SK-N-SH treated with all-trans-retinoic acid at 6 μM for 48 hours (cell line): ENCODE measurements at regions not wholly inside any gene's neighbourhood (a gene's known extent, or its start where the extent isn't known, plus 50 kb on each side); places are given as distances from the start of the nearest gene placed in this dataset.

ENCODE experiments used
- ATAC-seq: fragments of 200-7000 bp; cut with Tn5 transposase; 3 replicates; pipeline ENCODE4 v1.9.1; 2020; ENCODE audit warnings: mild to moderate bottlenecking, moderate library complexity
- CSDC2 ChIP-seq: fragments of 250-450 bp; sonication (Bioruptor Pico); IDR thresholded peaks from 2 replicates; pipeline ENCODE4 v1.5.0; 2020; ENCODE audit warnings: mild to moderate bottlenecking, moderate library complexity
- ESRRG ChIP-seq: fragments of 250-450 bp; sonication (Bioruptor Pico); IDR thresholded peaks from 2 replicates; pipeline ENCODE4 v1.6.1; 2021; ENCODE audit warnings: mild to moderate bottlenecking
- ISL1 ChIP-seq: fragments of 250-450 bp; sonication (Bioruptor Pico); IDR thresholded peaks from 2 replicates; pipeline ENCODE4 v2.1.2; 2022; ENCODE audit warnings: mild to moderate bottlenecking, moderate library complexity
- OSR1 ChIP-seq: fragments of 250-450 bp; sonication (Bioruptor Pico); IDR thresholded peaks from 2 replicates; pipeline ENCODE4 v1.8.0; 2022; ENCODE audit warnings: moderate library complexity, mild to moderate bottlenecking, inconsistent platforms
- PPARA ChIP-seq: fragments of 250-450 bp; sonication (Bioruptor Pico); IDR thresholded peaks from 2 replicates; pipeline ENCODE4 v1.5.0; 2020; ENCODE audit warnings: mild to moderate bottlenecking, borderline replicate concordance
- RARB ChIP-seq: fragments of 250-450 bp; sonication (Bioruptor Pico); IDR thresholded peaks from 2 replicates; pipeline ENCODE4 v1.8.0; 2021; ENCODE audit warnings: mild to moderate bottlenecking, moderate library complexity
- SNAI2 ChIP-seq: fragments of 250-450 bp; sonication (Bioruptor Pico); IDR thresholded peaks from 2 replicates; pipeline ENCODE4 v1.5.0; 2020; ENCODE audit warnings: mild to moderate bottlenecking, moderate library complexity
- TCF4 ChIP-seq: fragments of 250-450 bp; sonication (Bioruptor Pico); IDR thresholded peaks from 2 replicates; pipeline ENCODE4 v1.8.0; 2021; ENCODE audit warnings: mild to moderate bottlenecking, moderate library complexity, borderline replicate concordance
- ZFP3 ChIP-seq: fragments of 250-450 bp; sonication (Bioruptor Pico); IDR thresholded peaks from 2 replicates; pipeline ENCODE4 v1.5.0; 2020; ENCODE audit warnings: mild to moderate bottlenecking, moderate library complexity
- ZFP30 ChIP-seq: fragments of 450-650 bp; formaldehyde crosslinking; IDR thresholded peaks from 2 replicates; pipeline ENCODE4 v1.5.0; 2022; ENCODE audit warnings: mild to moderate bottlenecking, moderate library complexity
- ZNF70 ChIP-seq: fragments of 450-650 bp; formaldehyde crosslinking; IDR thresholded peaks from 2 replicates; pipeline ENCODE4 v1.5.0; 2020; ENCODE audit warnings: mild to moderate bottlenecking, moderate library complexity
- ZNF8 ChIP-seq: fragments of 450-650 bp; formaldehyde crosslinking; IDR thresholded peaks from 2 replicates; pipeline ENCODE4 v1.5.0; 2020; ENCODE audit warnings: mild to moderate bottlenecking, moderate library complexity
- TF ChIP-seq, protein P1 (sequence below): fragments of 250-450 bp; sonication (Bioruptor Pico); IDR thresholded peaks from 2 replicates; pipeline ENCODE4 v1.5.1; 2020; ENCODE audit warnings: low read depth, mild to moderate bottlenecking, moderate library complexity
- TF ChIP-seq, protein P2 (sequence below): fragments of 250-450 bp; sonication (Bioruptor Pico); IDR thresholded peaks from 2 replicates; pipeline ENCODE4 v1.5.0; 2020; ENCODE audit warnings: mild to moderate bottlenecking, moderate library complexity
- TF ChIP-seq, protein P3 (sequence below): fragments of 250-450 bp; sonication (Bioruptor Pico); IDR thresholded peaks from 2 replicates; pipeline ENCODE4 v1.8.0; 2020; ENCODE audit warnings: mild to moderate bottlenecking, moderate library complexity, borderline replicate concordance

DNA sequence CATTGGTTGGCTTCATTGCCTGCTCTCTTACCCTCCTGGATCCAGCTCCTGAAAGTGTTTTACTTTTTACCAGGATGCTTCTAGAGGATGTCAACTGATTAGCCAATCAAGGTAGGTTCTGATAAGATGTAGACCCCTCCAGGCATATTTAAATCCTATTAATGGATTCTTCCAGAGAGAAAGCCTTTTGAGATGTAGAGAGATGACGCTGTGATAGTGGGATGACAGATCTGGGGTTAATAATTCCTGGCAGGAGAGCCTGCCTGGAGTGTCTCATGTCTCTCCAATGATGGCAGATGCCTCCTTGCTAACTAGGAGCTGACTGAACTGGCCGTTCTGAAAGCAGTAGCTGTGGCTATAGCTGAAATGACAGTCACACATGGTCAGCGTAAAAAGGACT, 116.9 kb upstream of the DTNBP1 start:
- no peak; the same call in 2 of the 3 replicates for ATAC-seq
- TF ChIP-seq, protein P1, sequence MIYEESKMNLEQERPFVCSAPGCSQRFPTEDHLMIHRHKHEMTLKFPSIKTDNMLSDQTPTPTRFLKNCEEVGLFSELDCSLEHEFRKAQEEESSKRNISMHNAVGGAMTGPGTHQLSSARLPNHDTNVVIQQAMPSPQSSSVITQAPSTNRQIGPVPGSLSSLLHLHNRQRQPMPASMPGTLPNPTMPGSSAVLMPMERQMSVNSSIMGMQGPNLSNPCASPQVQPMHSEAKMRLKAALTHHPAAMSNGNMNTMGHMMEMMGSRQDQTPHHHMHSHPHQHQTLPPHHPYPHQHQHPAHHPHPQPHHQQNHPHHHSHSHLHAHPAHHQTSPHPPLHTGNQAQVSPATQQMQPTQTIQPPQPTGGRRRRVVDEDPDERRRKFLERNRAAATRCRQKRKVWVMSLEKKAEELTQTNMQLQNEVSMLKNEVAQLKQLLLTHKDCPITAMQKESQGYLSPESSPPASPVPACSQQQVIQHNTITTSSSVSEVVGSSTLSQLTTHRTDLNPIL (CRISPR knock-in tag), result peak; percentile 25; the same call in 1 of the 2 replicates
- TF ChIP-seq ISL1 (peak; percentile 41; the same call in 1 of the 2 replicates), ZFP3 (CRISPR knock-in tag) (no peak), SNAI2 (CRISPR knock-in tag) (no peak), ESRRG (CRISPR knock-in tag) (no peak), TCF4 (peak; percentile 73), ZNF70 (CRISPR knock-in tag) (no peak)
- TF ChIP-seq, protein P2, sequence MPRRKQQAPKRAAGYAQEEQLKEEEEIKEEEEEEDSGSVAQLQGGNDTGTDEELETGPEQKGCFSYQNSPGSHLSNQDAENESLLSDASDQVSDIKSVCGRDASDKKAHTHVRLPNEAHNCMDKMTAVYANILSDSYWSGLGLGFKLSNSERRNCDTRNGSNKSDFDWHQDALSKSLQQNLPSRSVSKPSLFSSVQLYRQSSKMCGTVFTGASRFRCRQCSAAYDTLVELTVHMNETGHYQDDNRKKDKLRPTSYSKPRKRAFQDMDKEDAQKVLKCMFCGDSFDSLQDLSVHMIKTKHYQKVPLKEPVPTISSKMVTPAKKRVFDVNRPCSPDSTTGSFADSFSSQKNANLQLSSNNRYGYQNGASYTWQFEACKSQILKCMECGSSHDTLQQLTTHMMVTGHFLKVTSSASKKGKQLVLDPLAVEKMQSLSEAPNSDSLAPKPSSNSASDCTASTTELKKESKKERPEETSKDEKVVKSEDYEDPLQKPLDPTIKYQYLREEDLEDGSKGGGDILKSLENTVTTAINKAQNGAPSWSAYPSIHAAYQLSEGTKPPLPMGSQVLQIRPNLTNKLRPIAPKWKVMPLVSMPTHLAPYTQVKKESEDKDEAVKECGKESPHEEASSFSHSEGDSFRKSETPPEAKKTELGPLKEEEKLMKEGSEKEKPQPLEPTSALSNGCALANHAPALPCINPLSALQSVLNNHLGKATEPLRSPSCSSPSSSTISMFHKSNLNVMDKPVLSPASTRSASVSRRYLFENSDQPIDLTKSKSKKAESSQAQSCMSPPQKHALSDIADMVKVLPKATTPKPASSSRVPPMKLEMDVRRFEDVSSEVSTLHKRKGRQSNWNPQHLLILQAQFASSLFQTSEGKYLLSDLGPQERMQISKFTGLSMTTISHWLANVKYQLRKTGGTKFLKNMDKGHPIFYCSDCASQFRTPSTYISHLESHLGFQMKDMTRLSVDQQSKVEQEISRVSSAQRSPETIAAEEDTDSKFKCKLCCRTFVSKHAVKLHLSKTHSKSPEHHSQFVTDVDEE (CRISPR knock-in tag), result peak; percentile 91

DNA sequence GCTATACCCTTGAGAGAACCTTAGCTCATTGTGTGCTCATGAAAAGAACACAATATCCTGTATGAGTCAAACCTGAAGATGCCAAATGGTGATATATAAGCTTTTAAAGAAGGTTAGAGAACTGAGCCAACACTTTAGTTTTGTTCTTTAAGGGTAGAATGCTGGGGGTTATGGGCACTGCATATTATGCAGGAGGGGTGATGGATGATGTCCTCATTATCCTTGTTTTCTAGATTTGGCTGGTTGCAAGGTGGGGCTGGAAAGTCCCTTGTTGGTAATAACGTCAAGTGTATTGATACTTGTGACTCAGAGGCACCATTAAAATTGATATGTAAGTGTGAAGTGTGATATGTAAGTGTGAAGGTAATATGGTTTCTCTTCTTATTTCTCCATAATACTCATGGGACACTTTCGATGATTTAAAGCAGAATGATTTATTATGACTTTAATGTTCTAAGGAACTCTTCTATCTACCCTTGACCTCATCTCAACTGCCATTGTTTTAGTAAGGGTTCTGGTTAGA, 113.7 kb upstream of the DTNBP1 start:
- TF ChIP-seq RARB (CRISPR knock-in tag) (no peak), ZFP3 (CRISPR knock-in tag) (no peak; the same call in 1 of the 2 replicates), CSDC2 (CRISPR knock-in tag) (no peak), ISL1 (0 out of 2 replicates have a peak, but pooled peaks have one; percentile 11), SNAI2 (CRISPR knock-in tag) (no peak), PPARA (CRISPR knock-in tag) (no peak)
- TF ChIP-seq, protein P1 (CRISPR knock-in tag), result no peak
- TF ChIP-seq, protein P2 (CRISPR knock-in tag), result no peak
- ATAC-seq, result no peak

DNA sequence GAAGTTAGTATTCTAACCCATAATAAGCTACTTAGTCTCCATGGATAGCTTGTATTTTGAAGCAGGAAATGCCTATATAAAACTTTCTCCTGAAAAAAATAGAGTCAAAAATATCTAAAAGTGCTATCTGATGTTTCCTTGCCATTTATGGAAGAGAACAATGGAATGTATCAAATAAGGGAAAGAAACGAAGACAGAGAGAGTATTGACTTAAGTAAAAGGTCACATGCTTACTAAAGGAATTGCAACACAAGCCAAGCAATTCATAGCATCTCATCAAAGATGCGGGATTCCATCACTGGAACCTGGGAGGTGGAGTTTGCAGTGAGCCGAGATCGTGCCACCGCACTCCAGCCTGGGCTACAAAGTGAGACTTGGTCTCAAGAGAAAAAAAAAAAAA, 112.9 kb upstream of the DTNBP1 start:
- TF ChIP-seq ESRRG (CRISPR knock-in tag) (no peak), ZNF70 (CRISPR knock-in tag) (no peak)
- TF ChIP-seq, protein P3, sequence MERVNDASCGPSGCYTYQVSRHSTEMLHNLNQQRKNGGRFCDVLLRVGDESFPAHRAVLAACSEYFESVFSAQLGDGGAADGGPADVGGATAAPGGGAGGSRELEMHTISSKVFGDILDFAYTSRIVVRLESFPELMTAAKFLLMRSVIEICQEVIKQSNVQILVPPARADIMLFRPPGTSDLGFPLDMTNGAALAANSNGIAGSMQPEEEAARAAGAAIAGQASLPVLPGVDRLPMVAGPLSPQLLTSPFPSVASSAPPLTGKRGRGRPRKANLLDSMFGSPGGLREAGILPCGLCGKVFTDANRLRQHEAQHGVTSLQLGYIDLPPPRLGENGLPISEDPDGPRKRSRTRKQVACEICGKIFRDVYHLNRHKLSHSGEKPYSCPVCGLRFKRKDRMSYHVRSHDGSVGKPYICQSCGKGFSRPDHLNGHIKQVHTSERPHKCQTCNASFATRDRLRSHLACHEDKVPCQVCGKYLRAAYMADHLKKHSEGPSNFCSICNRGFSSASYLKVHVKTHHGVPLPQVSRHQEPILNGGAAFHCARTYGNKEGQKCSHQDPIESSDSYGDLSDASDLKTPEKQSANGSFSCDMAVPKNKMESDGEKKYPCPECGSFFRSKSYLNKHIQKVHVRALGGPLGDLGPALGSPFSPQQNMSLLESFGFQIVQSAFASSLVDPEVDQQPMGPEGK (CRISPR knock-in tag), result no peak
- ATAC-seq, result no peak

DNA sequence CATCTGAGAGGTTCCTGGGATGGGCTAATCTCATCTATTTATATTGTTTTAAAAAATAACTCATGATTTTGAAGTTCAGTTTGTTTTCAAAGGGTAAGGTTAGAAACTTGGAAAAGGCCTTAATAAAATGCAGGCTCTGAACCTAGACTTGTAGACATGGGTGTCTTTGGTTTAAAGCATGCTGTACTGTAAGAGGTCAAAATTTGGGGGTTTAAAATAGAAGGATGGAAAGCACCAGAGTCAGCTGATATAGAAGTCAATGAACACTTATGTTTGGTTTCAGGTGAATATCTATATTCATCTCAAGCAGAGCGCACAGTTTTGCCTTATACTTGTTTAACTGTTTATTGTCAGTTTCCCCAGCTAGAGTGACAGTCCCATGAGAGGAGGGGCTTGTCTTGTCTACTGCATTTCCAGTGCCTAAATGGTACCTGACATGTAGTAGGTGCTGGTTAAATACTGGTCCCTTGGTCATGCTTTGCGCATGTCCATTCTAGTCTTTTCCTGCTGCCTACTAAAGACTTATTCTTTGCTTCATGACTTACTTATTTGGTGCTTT, 112.3 kb upstream of the DTNBP1 start:
- ATAC-seq, result no peak
- TF ChIP-seq ZFP3 (CRISPR knock-in tag) (no peak), TCF4 (no peak), ZNF8 (CRISPR knock-in tag) (no peak), ESRRG (CRISPR knock-in tag) (no peak), PPARA (CRISPR knock-in tag) (no peak), OSR1 (CRISPR knock-in tag) (no peak), ZFP30 (CRISPR knock-in tag) (no peak), SNAI2 (CRISPR knock-in tag) (no peak), RARB (CRISPR knock-in tag) (no peak)
- TF ChIP-seq, protein P1 (CRISPR knock-in tag), result no peak
